Calu3 (cell line): ENCODE measurements at regions not wholly inside any gene's neighbourhood (a gene's known extent, or its start where the extent isn't known, plus 50 kb on each side); places are given as distances from the start of the nearest gene placed in this dataset.

Source experiments
- BruUV-seq: library from RNA; stranded (reverse); fragments of 400-500 nt; replicated peaks from 2 replicates; lab custom pipeline; 2021; lab: Mats Ljungman, UMichigan
- CTCF ChIA-PET: fragments of 300-600 bp; sonication (Branson Sonifier 250); formaldehyde crosslinking; loops from one replicate; lab custom pipeline; 2022; ENCODE audit warnings: antibody characterized with exemption; lab: Charles Lee
- DNase-seq: peaks from one replicate; pipeline ENCODE4 v3.0.0; 2022
- H3K27ac Mint-ChIP-seq: one replicate; pipeline ENCODE4 v1.8.0; 2022; ENCODE audit warnings: mixed read lengths; ENCODE audit not compliant: unreplicated experiment
- H3K27me3 Mint-ChIP-seq: one replicate; pipeline ENCODE4 v1.8.0; 2022; ENCODE audit warnings: mixed read lengths; ENCODE audit not compliant: unreplicated experiment
- H3K36me3 Mint-ChIP-seq: one replicate; pipeline ENCODE4 v1.8.0; 2022; ENCODE audit warnings: mild to moderate bottlenecking, moderate library complexity, mixed read lengths; ENCODE audit not compliant: insufficient read depth, unreplicated experiment
- H3K4me1 Mint-ChIP-seq: one replicate; pipeline ENCODE4 v1.8.0; 2022; ENCODE audit warnings: mild to moderate bottlenecking, low read depth, mixed read lengths; ENCODE audit not compliant: unreplicated experiment
- H3K4me3 Mint-ChIP-seq: one replicate; pipeline ENCODE4 v1.8.0; 2022; ENCODE audit warnings: mild to moderate bottlenecking, low read depth, moderate library complexity, mixed read lengths; ENCODE audit not compliant: unreplicated experiment
- H3K9me3 Mint-ChIP-seq: one replicate; pipeline ENCODE4 v1.8.0; 2022; ENCODE audit warnings: low read depth, mixed read lengths; ENCODE audit not compliant: unreplicated experiment
- CTCF ChIP-seq: fragments of 200-600 bp; IDR thresholded peaks from one replicate; pipeline ENCODE4 v1.8.0; 2022; ENCODE audit warnings: antibody characterized with exemption; ENCODE audit not compliant: unreplicated experiment
- intact Hi-C: fragments of 100-400 bp; cut with micrococcal nuclease; formaldehyde crosslinking; loops from one replicate; pipeline ENCODE4 v1.10.0; 2022; ENCODE audit not compliant: unreplicated experiment

- no peaks in the 10 kb centered on the region for H3K36me3 Mint-ChIP-seq
- H3K27me3 Mint-ChIP-seq = no peaks in the 10 kb centered on the region
- H3K27ac Mint-ChIP-seq = no peak overlapping the region
- H3K4me3 Mint-ChIP-seq = no peak overlapping the region
- BruUV-seq = no TSS peak
- peaks cover under 1% of the 10 kb centered on the region for H3K4me1 Mint-ChIP-seq
- peaks cover 5% of the 10 kb centered on the region for H3K9me3 Mint-ChIP-seq
- CTCF ChIA-PET = no interaction called here
- intact Hi-C loops = no loop called here
- no peak for DNase-seq
- no peak for TF ChIP-seq CTCF
Measured at GRCh38 chr11:92276773-92277172, 52.2 kb downstream of the FAT3 start.

GRCh38 chr11:92277871-92278270 lies 53.3 kb downstream of the FAT3 start:
- Mint-ChIP-seq H3K36me3 (no peaks in the 10 kb centered on the region), H3K4me1 (no peaks in the 10 kb centered on the region), H3K4me3 (no peak overlapping the region), H3K27ac (no peak overlapping the region), H3K9me3 (peaks cover 5% of the 10 kb centered on the region), H3K27me3 (no peaks in the 10 kb centered on the region)
- no TSS peak for BruUV-seq
- CTCF ChIA-PET = no interaction called here
- no peak for TF ChIP-seq CTCF
- no peak for DNase-seq
- intact Hi-C loops = no loop called here

DNA sequence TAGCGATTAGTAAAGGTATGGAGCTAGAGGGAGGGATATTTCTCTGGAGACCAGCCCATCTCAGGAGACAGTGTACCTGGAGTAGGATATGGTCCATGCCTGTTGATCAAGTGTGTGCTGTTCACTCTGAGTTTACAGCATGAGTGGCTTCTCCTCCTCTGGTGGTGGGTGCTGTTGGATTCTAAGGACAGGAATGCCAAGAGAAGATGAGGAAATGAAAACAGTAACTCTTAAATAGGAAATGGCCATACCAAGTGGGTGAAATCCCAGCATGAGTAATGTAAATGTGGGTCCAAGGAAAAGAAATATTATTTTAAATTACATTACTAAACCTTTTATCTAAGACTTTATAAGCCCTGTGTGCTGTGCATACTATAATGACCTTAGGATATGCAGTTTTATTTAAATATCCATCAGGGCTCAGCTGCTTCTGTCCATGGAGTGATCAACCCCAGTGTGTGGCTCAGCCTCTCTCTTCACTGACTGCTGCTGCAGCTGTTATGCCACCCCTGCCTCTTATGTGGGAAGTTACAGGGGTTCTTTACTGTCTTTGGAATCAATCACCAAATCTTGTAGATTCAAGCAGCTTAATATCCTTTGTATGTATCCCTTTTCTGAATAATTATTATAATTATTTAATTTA lies 54.3 kb downstream of the FAT3 start:
- H3K27me3 Mint-ChIP-seq = no peaks in the 10 kb centered on the region
- H3K4me3 Mint-ChIP-seq = no peak overlapping the region
- intact Hi-C loops = no loop called here
- H3K4me1 Mint-ChIP-seq = no peaks in the 10 kb centered on the region
- no peaks in the 10 kb centered on the region for H3K36me3 Mint-ChIP-seq
- DNase-seq = no peak
- H3K9me3 Mint-ChIP-seq = peaks cover 5% of the 10 kb centered on the region
- no TSS peak for BruUV-seq
- CTCF ChIA-PET = no interaction called here
- H3K27ac Mint-ChIP-seq = no peak overlapping the region
- TF ChIP-seq CTCF = no peak

DNA sequence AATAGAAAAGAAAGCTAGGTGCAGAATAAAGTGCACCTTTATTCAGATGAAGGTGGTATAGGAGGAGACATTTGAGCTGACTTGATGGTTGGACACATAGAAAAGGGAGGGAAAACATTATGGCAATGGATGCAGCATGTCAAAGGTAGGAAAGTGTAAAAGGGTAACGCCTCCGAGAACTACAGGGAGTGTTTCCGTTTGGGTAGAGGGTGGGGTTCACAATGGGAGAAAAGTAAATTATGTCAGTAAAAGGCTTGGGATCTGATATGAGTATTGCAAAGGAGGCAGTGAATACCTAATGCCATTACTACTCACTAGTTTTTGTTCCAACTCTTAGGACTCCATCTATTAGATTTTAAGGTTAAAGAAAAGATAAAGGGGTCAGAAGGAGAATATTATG lies 59.5 kb downstream of the FAT3 start:
- H3K27ac Mint-ChIP-seq = no peak overlapping the region

More for the DNA sequence above, 59.5 kb downstream of the FAT3 start:
- Mint-ChIP-seq H3K36me3 (no peaks in the 10 kb centered on the region), H3K4me3 (no peak overlapping the region), H3K4me1 (no peaks in the 10 kb centered on the region), H3K9me3 (peaks cover 3% of the 10 kb centered on the region), H3K27me3 (no peaks in the 10 kb centered on the region)
- CTCF ChIA-PET = no interaction called here
- TF ChIP-seq CTCF = no peak
- intact Hi-C loops = no loop called here
- no peak for DNase-seq
- no TSS peak for BruUV-seq
